HepG2 (cell line): ENCODE measurements at regions not wholly inside any gene's neighbourhood (a gene's known extent, or its start where the extent isn't known, plus 50 kb on each side); places are given as distances from the start of the nearest gene placed in this dataset.

ENCODE experiments used
- AFF4 ChIP-seq: sonication (generic); formaldehyde crosslinking; IDR thresholded peaks from 2 replicates; pipeline ENCODE4 v1.4.0; 2020; ENCODE audit warnings: missing genetic modification reagents
- EED ChIP-seq: sonication (generic); formaldehyde crosslinking; IDR thresholded peaks from 2 replicates; pipeline ENCODE4 v1.5.0; 2020; ENCODE audit warnings: mild to moderate bottlenecking, missing genetic modification reagents
- HMGXB4 ChIP-seq, 2 experiments: sonication (generic) in 1 of 2; formaldehyde crosslinking in 1 of 2; IDR thresholded peaks; 2 replicates each; pipeline versions ENCODE4 v1.4.0 to v1.6.1; 2018 to 2020; ENCODE audit warnings: missing genetic modification reagents in 2 of 2, borderline replicate concordance in 1 of 2, low read depth in 1 of 2, mild to moderate bottlenecking in 1 of 2, missing biosample characterization in 1 of 2
- MTF1 ChIP-seq: sonication (generic); formaldehyde crosslinking; IDR thresholded peaks from 2 replicates; pipeline ENCODE4 v1.5.0; 2020; ENCODE audit warnings: missing genetic modification reagents
- PAF1 ChIP-seq: IDR thresholded peaks from 2 replicates; pipeline ENCODE4 v1.6.1; 2016; ENCODE audit warnings: missing genetic modification reagents, missing compliant biosample characterization
- SIN3A ChIP-seq: IDR thresholded peaks from 2 replicates; pipeline ENCODE4 v1.6.1; 2011; ENCODE audit warnings: low read depth, mild to moderate bottlenecking, control low read depth, low read length, borderline replicate concordance
- SMC3 ChIP-seq: IDR thresholded peaks from 2 replicates; pipeline ENCODE4 v1.6.1; 2011; ENCODE audit warnings: low read length, improper control_type of control experiment
- SOX5 ChIP-seq: IDR thresholded peaks from 2 replicates; pipeline ENCODE4 v1.6.1; 2016; ENCODE audit warnings: borderline replicate concordance
- SRF ChIP-seq: IDR thresholded peaks from 2 replicates; pipeline ENCODE4 v1.6.1; 2011; ENCODE audit warnings: mild to moderate bottlenecking, low read depth, low read length, moderate library complexity
- STAG1 ChIP-seq: sonication (generic); formaldehyde crosslinking; IDR thresholded peaks from 2 replicates; pipeline ENCODE4 v1.4.0; 2020; ENCODE audit warnings: missing genetic modification reagents
- XBP1 ChIP-seq: sonication (generic); formaldehyde crosslinking; IDR thresholded peaks from 2 replicates; pipeline ENCODE4 v1.5.0; 2020; ENCODE audit warnings: missing genetic modification reagents
- ZNF260 ChIP-seq: sonication (generic); formaldehyde crosslinking; IDR thresholded peaks from 2 replicates; pipeline ENCODE4 v1.4.0; 2020; ENCODE audit warnings: missing genetic modification reagents, low read depth, mild to moderate bottlenecking, borderline replicate concordance
- ZNF639 ChIP-seq: conservative IDR thresholded peaks from 2 replicates; pipeline ENCODE4 v1.6.1; 2018; ENCODE audit warnings: missing genetic modification reagents

- TF ChIP-seq HMGXB4 (CRISPR knock-in tag; IDR thresholded peaks at IDR 0.05; ENCODE audit: borderline replicate concordance in 1 of 2, low read depth in 1 of 2): no peak
- TF ChIP-seq STAG1 (CRISPR knock-in tag): peak; percentile 33; the same call in 1 of the 2 replicates
- TF ChIP-seq ZNF260: no peak
- no peak for TF ChIP-seq EED (CRISPR knock-in tag)
- TF ChIP-seq ZNF639 (CRISPR knock-in tag): no peak
- TF ChIP-seq AFF4 (CRISPR knock-in tag): no peak
- no peak for TF ChIP-seq SRF
- no peak for TF ChIP-seq PAF1 (CRISPR knock-in tag)
- no peak for TF ChIP-seq MTF1 (CRISPR knock-in tag)
- no peak for TF ChIP-seq XBP1 (CRISPR knock-in tag)
- no peak for TF ChIP-seq SIN3A
- TF ChIP-seq SOX5 (CRISPR knock-in tag): no peak
- TF ChIP-seq SMC3: 0 out of 2 replicates have a peak, but pooled peaks have one; percentile 17
These were observed 791.9 kb upstream of the ROBO1 start (continued) for GRCh38 chr3:80559701-80560100.
